ENCODE measurements at regions not wholly inside any gene's neighbourhood (a gene's known extent, or its start where the extent isn't known, plus 50 kb on each side); places are given as distances from the start of the nearest gene placed in this dataset.

- H3K9me3 ChIP-seq = no peaks in the 10 kb centered on the region
- ATAC-seq = no peak
- intact Hi-C loops (cut with DNase I) = no loop called here
- no peak for DNase-seq
- H3K27me3 ChIP-seq = no peaks in the 10 kb centered on the region
- H3K27ac ChIP-seq = no peak overlapping the region
- no peak for TF ChIP-seq CTCF (IDR thresholded peaks at IDR 0.05)
- no peak for TF ChIP-seq POLR2A (IDR thresholded peaks at IDR 0.05)
- no peaks in the 10 kb centered on the region for H3K4me1 ChIP-seq
- H3K36me3 ChIP-seq (replicated peaks in 1 of 2; ENCODE audit: insufficient read depth in 1 of 2, low read depth in 2 of 2) = no peaks in the 10 kb centered on the region
- WGBS, 2 donors = 33 to 53% methylated on average over 1 of the region's 1 CpG
- H3K4me3 ChIP-seq = no peak overlapping the region
Measured at GRCh38 chr4:19857991-19858390, 393.7 kb upstream of the SLIT2 start.

- WGBS, 2 donors = 37 to 40% methylated on average over 2 of the region's 2 CpGs
- intact Hi-C loops (cut with DNase I) = no loop called here
- no peak for TF ChIP-seq POLR2A (IDR thresholded peaks at IDR 0.05)
- no peak for TF ChIP-seq CTCF (IDR thresholded peaks at IDR 0.05)
- Histone ChIP-seq H3K9me3 (no peaks in the 10 kb centered on the region), H3K27me3 (no peaks in the 10 kb centered on the region), H3K27ac (no peak overlapping the region), H3K4me1 (no peaks in the 10 kb centered on the region), H3K4me3 (no peak overlapping the region), H3K36me3 (replicated peaks in 1 of 2; ENCODE audit: insufficient read depth in 1 of 2, low read depth in 2 of 2) (no peaks in the 10 kb centered on the region)
- DNase-seq (no peak), ATAC-seq (no peak)
Measured at GRCh38 chr4:19857380-19857779, 394.3 kb upstream of the SLIT2 start.

GRCh38 chr4:19850909-19851308 lies 400.8 kb upstream of the SLIT2 start:
- H3K9me3 ChIP-seq = no peaks in the 10 kb centered on the region
- no peak for DNase-seq

GRCh38 chr4:19844446-19844845 lies 407.3 kb upstream of the SLIT2 start:
- ATAC-seq = no peak
- H3K36me3 ChIP-seq (replicated peaks in 1 of 2; ENCODE audit: insufficient read depth in 1 of 2, low read depth in 2 of 2) = no peaks in the 10 kb centered on the region
- H3K27ac ChIP-seq = no peak overlapping the region
- no peaks in the 10 kb centered on the region for H3K9me3 ChIP-seq
- 32% methylated on average over 2 of the region's 2 CpGs for WGBS, 2 donors
- no peak overlapping the region for H3K4me3 ChIP-seq
- intact Hi-C loops (cut with DNase I) = no loop called here
- no peaks in the 10 kb centered on the region for H3K27me3 ChIP-seq
- no peak for TF ChIP-seq CTCF (IDR thresholded peaks at IDR 0.05)
- TF ChIP-seq POLR2A (IDR thresholded peaks at IDR 0.05) = no peak
- H3K4me1 ChIP-seq = no peaks in the 10 kb centered on the region
- DNase-seq = no peak

More at GRCh38 chr4:19850909-19851308, 400.8 kb upstream of the SLIT2 start:
- Histone ChIP-seq H3K36me3 (replicated peaks in 1 of 2; ENCODE audit: insufficient read depth in 1 of 2, low read depth in 2 of 2) (no peaks in the 10 kb centered on the region), H3K4me1 (no peaks in the 10 kb centered on the region), H3K27me3 (no peaks in the 10 kb centered on the region), H3K4me3 (no peak overlapping the region), H3K27ac (no peak overlapping the region)
- intact Hi-C loops (cut with DNase I) = no loop called here
- ATAC-seq = no peak
- TF ChIP-seq POLR2A (IDR thresholded peaks at IDR 0.05) (no peak), CTCF (IDR thresholded peaks at IDR 0.05) (no peak)
- WGBS, 2 donors = 71 to 73% methylated on average over 5 of the region's 5 CpGs

GRCh38 chr4:19842471-19842870 lies 409.2 kb upstream of the SLIT2 start:
- Histone ChIP-seq H3K27ac (no peak overlapping the region), H3K36me3 (replicated peaks in 1 of 2; ENCODE audit: insufficient read depth in 1 of 2, low read depth in 2 of 2) (no peaks in the 10 kb centered on the region), H3K4me3 (no peak overlapping the region), H3K4me1 (no peaks in the 10 kb centered on the region), H3K27me3 (no peaks in the 10 kb centered on the region), H3K9me3 (no peaks in the 10 kb centered on the region)
- TF ChIP-seq CTCF (IDR thresholded peaks at IDR 0.05) (no peak), POLR2A (IDR thresholded peaks at IDR 0.05) (no peak)
- ATAC-seq (no peak), DNase-seq (no peak)
- intact Hi-C loops (cut with DNase I) = no loop called here
- WGBS, 2 donors = 64 to 79% methylated on average over 2 of the region's 2 CpGs
